NCI-H1930 (cell line): ENCODE measurements at regions not wholly inside any gene's neighbourhood (a gene's known extent, or its start where the extent isn't known, plus 50 kb on each side); places are given as distances from the start of the nearest gene placed in this dataset.
"Not testable (repeated sequence)": the region's sequence is repeated elsewhere in the genome, so short reads cannot be mapped to it uniquely, and the experiment has no call there.

ENCODE experiments used
- DNase-seq, 2 experiments: peaks; one replicate each; lab custom pipeline; 2025; lab: John Stamatoyannopoulos, UW

DNA sequence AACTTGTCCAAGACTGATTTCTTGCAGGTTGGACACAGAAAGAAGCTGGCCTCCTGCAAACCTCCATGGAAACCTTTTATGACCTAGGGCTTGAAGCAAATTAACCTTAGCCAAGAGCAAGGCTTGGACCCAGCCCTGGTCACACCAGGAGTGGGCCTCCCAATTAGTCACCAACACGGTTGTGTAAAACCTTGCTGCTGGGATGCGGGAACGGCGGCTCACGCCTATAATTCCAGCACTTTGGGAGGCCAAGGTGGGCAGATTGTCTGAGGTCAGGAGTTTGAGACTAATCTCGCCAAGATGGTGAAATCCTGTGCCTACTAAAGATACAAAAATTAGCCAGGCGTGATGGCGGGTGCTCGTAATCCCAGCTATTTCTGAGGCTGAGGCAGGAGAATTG lies 419.9 kb downstream of the AASDHPPT start:
- no peak for DNase-seq

DNA sequence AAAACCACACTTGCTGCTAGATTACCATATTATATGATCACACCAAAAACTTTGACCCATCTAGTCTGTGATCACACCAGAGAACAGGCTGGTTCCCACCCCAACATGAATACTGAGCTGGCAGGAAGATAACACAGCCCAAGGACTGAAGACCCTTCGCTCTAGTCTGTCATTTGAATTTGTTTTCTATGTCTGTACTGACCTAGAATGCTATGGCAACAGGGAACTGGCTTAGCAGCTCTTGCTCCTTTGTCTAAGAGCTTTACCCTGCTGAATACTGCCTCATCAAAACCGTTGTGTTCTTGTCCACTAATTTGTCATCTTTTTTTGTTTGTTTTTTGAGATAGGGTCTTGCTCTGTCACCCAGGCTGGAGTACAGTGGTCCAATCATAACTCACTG lies 420.4 kb downstream of the AASDHPPT start:
- no peak for DNase-seq

DNA sequence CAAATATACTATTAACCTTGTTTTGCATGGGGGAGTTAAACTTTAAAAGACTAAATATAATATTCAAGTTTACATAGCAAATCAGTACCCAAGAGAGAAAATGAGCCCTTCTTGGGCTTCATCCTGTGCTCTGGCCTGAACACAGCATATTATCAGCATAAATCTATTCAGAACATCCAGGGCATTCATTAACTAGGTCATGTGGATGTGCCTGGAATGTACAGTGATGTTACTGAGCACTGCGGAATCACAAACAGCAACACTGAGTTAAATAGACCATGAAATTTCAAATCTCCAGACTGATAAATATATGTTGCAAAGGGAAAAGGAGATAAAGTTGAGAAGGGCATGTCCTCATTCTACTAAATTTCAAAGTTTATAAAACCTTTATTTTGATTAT lies 426.4 kb downstream of the AASDHPPT start:
- DNase-seq = no peak

DNA sequence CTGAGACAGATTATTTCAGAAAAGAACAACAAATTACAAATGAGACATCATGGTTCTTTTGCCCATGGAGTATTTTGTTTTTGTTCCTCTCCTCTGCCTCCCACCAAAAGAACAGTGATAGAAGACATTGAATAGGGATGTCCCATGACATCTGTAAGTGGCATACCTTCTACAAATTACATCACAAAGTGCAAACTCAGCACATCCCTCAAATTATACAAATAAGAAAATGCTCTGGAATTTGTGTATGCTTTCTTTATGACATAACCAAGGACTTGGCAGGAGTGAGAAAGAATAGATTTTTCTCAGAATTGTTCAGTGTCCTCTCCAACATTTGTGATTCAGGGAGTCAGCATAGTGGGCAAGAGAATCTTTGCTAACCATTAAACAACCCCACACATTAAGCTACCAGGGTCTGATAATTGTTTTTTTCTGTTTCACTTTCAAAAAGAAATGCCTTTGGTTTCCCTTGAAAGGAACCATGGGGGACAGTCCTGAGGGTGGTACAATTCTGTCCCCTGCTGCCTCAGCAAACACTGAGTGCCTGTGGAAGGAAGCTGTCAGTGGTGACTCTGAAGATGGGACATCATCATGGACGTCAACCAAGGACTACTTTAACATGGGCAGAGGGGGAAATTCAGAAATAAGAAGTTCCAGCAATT lies 430.3 kb downstream of the AASDHPPT start:
- no peak for DNase-seq

DNA sequence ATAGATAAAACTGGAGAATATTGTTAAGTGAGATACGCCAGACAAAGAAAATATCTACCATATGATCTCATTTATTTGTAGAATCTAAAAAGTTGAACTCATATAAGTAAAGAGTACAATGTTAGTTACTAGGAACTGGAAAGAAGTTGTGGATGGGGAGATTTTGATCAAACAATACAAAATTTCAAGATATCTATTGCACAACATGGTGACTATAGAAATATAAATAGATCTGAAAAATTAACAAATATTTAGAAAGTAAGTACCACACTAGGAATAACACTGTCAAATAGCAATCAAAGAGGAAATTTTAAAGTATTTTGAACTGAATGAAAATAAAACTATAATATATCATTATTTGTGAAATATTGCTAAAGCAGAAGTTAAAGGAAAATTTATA lies 437.2 kb downstream of the AASDHPPT start:
- DNase-seq = no peak

- DNase-seq = no peak
Observed at GRCh38 chr11:106517426-106517825, 440.0 kb downstream of the AASDHPPT start.

DNA sequence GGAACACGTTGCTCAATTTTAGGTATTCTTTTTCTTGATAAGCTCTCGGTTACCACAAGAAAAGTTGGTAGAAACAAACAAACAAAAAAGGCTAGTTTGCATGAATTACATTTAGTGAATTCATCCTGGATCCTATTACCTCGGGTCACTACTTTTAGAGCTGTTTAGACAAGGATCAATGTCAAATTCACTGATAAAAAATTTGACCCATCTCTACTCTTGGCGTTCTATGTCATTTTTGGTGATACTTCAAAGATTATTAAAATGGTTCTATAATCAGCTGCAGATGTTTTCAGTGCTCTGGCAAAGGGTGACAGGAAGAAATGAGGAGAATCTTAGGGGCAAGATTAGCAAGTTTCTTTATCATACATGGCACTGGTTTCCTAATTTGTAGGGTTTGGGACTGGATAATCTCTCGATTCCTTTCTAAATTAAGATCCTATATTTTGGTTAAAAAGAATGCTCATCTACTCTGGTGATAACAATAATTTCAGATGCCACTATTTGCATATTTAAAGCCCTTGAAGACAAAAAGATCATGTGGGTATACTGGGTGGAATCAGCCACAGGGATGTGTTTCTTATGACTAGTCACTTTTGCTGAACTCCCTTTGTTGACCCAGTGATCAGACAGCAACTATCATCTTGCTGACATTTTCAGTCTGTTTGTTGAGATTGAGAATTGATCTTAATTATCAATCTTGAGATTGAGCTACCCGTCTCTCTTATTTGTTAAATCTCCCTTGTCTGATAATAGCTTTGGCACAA lies 442.9 kb downstream of the AASDHPPT start:
- DNase-seq = no peak

GRCh38 chr11:106520920-106521319 lies 443.5 kb downstream of the AASDHPPT start:
- no peak for DNase-seq

- no peak for DNase-seq
Observed at GRCh38 chr11:106523171-106523570, 445.7 kb downstream of the AASDHPPT start.

- no peak for DNase-seq
Observed at GRCh38 chr11:106523921-106524320, 446.5 kb downstream of the AASDHPPT start.

DNA sequence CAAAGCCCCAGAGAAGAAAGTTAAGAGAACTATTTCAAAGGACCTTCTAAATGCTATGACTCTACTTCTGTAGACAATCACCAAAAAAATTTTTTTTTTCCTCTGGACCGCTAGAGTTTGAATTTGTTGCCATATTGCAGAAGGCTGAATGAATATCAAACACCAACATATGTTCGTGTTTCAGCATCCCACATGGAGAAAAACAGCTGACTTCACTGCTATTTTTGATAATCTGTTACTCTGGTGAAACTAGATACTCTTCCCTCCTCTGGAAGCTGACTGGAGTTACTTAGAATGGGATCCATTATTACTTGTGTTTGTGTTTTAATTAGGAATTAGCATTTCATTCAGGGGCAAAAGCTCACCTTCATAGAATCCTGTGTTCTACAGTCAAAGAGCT lies 447.0 kb downstream of the AASDHPPT start:
- DNase-seq = no peak

GRCh38 chr11:106531648-106532047 lies 454.2 kb downstream of the AASDHPPT start:
- DNase-seq = not testable (repeated sequence)

- no peak for DNase-seq
Observed at GRCh38 chr11:106533046-106533445, 455.6 kb downstream of the AASDHPPT start.

GRCh38 chr11:106540001-106540400 lies 462.5 kb downstream of the AASDHPPT start:
- no peak for DNase-seq

DNA sequence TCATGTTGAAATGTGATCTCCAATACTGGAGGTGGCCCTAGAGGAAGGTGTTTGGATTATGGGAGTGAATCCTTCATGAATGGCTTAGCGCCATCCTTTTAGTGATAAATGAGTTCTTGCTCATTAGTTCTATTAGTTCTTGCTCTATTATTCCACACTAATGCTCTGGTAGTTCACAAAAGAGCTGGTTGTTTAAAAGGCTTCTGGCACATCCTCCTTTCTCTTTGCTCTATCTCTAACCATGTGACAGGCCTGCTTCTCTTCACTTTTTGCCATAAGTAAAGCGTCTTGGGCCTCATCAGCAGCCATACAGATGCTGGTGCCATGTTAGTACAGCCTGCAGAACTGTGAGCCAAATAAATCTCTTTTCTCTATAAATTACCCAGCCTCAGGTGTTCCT lies 469.9 kb downstream of the GUCY1A2 start:
- no peak for DNase-seq

GRCh38 chr11:106551744-106552673 lies 466.3 kb downstream of the GUCY1A2 start:
- no peak for DNase-seq

GRCh38 chr11:106552694-106553203 lies 465.5 kb downstream of the GUCY1A2 start:
- no peak for DNase-seq

- DNase-seq = no peak
Observed at GRCh38 chr11:106553304-106553703, 465.0 kb downstream of the GUCY1A2 start.

DNA sequence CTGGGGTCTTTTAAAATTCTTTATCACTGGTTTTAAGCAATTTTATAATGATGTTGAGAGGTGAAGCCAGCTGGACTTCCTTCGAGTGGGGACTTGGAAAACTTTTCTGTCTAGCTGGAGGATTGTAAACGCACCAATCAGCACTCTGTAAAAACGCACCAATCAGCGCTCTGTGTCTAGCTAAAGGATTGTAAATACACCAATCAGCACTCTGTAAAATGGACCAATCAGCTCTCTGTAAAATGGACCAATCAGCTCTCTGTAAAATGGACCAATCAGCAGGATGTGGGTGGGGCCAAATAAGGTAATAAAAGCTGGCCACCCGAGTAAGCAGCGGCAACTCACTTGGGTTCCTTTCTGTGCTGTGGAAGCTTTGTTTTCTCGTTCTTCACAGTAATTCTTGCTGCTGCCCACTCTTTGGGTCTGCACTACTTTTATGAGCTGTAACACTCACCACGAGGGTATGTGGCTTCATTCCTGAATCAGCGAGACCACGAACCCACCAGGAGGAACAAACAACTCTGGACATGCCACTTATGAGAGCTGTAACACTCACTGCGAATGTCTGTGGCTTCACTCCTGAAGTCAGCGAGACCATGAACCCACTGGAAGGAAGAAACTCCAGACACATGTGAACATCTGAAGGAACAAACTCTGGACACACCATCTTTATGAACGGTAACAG lies 462.6 kb downstream of the GUCY1A2 start:
- DNase-seq = not testable (repeated sequence)

- DNase-seq = no peak
Observed at GRCh38 chr11:106565326-106565725, 452.9 kb downstream of the GUCY1A2 start.

DNA sequence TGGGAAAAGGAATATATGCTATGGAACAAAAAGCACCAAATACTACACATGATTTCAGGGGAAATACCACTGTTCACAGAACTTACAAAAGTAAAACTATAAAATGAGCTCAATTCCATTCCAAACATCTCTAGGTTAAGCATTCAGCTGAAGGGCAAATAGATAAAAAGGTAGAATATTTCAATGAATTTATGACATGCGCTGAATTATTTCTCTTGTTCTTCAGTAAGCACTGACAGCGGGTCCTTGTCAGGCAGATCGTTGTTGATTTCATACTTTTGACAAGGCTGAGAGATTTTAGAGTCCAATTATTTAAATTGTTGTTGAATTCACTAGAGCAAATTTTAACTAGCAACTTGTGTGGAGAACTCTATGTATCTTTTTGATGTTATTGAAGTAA lies 449.6 kb downstream of the GUCY1A2 start:
- no peak for DNase-seq

DNA sequence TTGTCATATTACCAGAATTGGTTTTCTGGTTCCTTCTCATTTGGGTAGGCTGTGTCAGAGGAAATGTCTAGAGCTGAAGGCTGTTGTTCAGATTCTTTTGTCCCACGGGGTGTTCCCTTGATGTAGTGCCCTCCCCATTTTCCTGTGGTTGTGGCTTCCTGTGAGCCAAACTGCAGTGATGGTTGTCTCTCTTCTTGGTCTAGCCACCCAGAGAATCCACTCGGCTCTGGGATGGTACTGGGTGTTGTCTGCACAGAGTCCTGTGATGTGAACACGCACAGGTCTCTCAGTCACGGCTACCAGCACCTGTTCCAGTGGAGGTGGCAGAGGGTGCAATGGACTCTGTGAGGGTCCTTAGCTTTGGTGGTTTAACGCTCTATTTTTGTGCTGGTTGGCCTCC lies 440.9 kb downstream of the GUCY1A2 start:
- not testable (repeated sequence) for DNase-seq
